WTC11 (cell line): ENCODE measurements at regions not wholly inside any gene's neighbourhood (a gene's known extent, or its start where the extent isn't known, plus 50 kb on each side); places are given as distances from the start of the nearest gene placed in this dataset.

ENCODE experiments used
- ATF2 ChIP-seq: sonication (generic); formaldehyde crosslinking; IDR thresholded peaks from 2 replicates; pipeline ENCODE4 v1.8.1; 2022; ENCODE audit warnings: low read depth, missing genetic modification reagents, borderline replicate concordance
- CTCF ChIP-seq: fragments of 200-600 bp; IDR thresholded peaks from 2 replicates; pipeline ENCODE4 v1.8.0; 2022; ENCODE audit warnings: antibody characterized with exemption
- HMGA2 ChIP-seq: fragments of 250-450 bp; sonication (Bioruptor Pico); IDR thresholded peaks from 2 replicates; pipeline ENCODE4 v1.4.0; 2021; ENCODE audit warnings: mild to moderate bottlenecking, moderate library complexity
- IRF1 ChIP-seq: sonication (generic); formaldehyde crosslinking; IDR thresholded peaks from 2 replicates; pipeline ENCODE4 v1.8.0; 2023; ENCODE audit warnings: missing genetic modification reagents
- JUN ChIP-seq: sonication (generic); formaldehyde crosslinking; IDR thresholded peaks from 2 replicates; pipeline ENCODE4 v1.8.0; 2023; ENCODE audit warnings: mild to moderate bottlenecking, missing genetic modification reagents
- TCF7 ChIP-seq: sonication (generic); formaldehyde crosslinking; IDR thresholded peaks from 2 replicates; pipeline ENCODE4 v1.8.0; 2022; ENCODE audit warnings: mild to moderate bottlenecking, low read depth, missing genetic modification reagents, moderate library complexity
- USF1 ChIP-seq: sonication (generic); formaldehyde crosslinking; IDR thresholded peaks from 2 replicates; pipeline ENCODE4 v1.8.0; 2022; ENCODE audit warnings: mild to moderate bottlenecking, missing genetic modification reagents
- ZBTB21 ChIP-seq: sonication (generic); formaldehyde crosslinking; IDR thresholded peaks from 2 replicates; pipeline ENCODE4 v1.8.1; 2023; ENCODE audit warnings: mild to moderate bottlenecking, missing genetic modification reagents, borderline replicate concordance
- ZNF121 ChIP-seq: sonication (generic); formaldehyde crosslinking; IDR thresholded peaks from 2 replicates; pipeline ENCODE4 v1.8.0; 2023; ENCODE audit warnings: missing genetic modification reagents
- ZNF317 ChIP-seq: sonication (generic); formaldehyde crosslinking; IDR thresholded peaks from 2 replicates; pipeline ENCODE4 v1.8.1; 2023; ENCODE audit warnings: low read depth, mild to moderate bottlenecking, moderate library complexity, missing genetic modification reagents, borderline replicate concordance
- ZNF425 ChIP-seq: fragments of 250-450 bp; sonication (Bioruptor Pico); conservative IDR thresholded peaks from 2 replicates; pipeline ENCODE4 v1.9.0; 2021; ENCODE audit warnings: mild to moderate bottlenecking
- ZSCAN18 ChIP-seq: fragments of 250-450 bp; sonication (Bioruptor Pico); IDR thresholded peaks from 2 replicates; pipeline ENCODE4 v2.1.2; 2022; ENCODE audit warnings: mild to moderate bottlenecking, moderate library complexity

GRCh38 chr7:52684388-52684787, 351.0 kb upstream of the POM121L12 start:
- TF ChIP-seq ZSCAN18 (CRISPR knock-in tag) (no peak), CTCF (no peak), USF1 (CRISPR knock-in tag) (no peak), ZBTB21 (CRISPR knock-in tag) (no peak), ZNF317 (CRISPR knock-in tag) (no peak), IRF1 (CRISPR knock-in tag) (no peak), ZNF425 (CRISPR knock-in tag) (no peak), HMGA2 (CRISPR knock-in tag) (no peak), JUN (CRISPR knock-in tag) (no peak), ATF2 (CRISPR knock-in tag) (no peak), TCF7 (CRISPR knock-in tag) (no peak), ZNF121 (no peak)
